AG04450 (cell line): ENCODE measurements at regions not wholly inside any gene's neighbourhood (a gene's known extent, or its start where the extent isn't known, plus 50 kb on each side); places are given as distances from the start of the nearest gene placed in this dataset.

ENCODE experiments used
- CTCF ChIA-PET: fragments of 300-600, 350-600 bp; formaldehyde crosslinking; extraction: SDS; loops from one replicate; lab custom pipeline; 2022; ENCODE audit warnings: antibody characterized with exemption, inconsistent platforms; lab: Charles Lee
- POLR2A ChIA-PET: fragments of 350-600 bp; formaldehyde crosslinking; extraction: SDS; loops from one replicate; lab custom pipeline; 2021; ENCODE audit warnings: antibody characterized with exemption, inconsistent platforms; lab: Yijun Ruan, JAX
- DNase-seq: peaks from one replicate; pipeline ENCODE4 v3.0.0-alpha.2; 2011; ENCODE audit warnings: low read depth, low spot score
- H3K27ac ChIP-seq: one replicate; pipeline ENCODE4 v1.5.1; 2012; ENCODE audit warnings: low read depth, low read length, control low read depth
- H3K27me3 ChIP-seq: one replicate; pipeline ENCODE4 v1.6.0; 2012; ENCODE audit warnings: low read length; ENCODE audit not compliant: control insufficient read depth, insufficient read depth
- H3K4me3 ChIP-seq: 2 replicates; pipeline ENCODE4 v1.5.1; 2011; ENCODE audit warnings: mild to moderate bottlenecking, low read depth, low read length, control low read depth
- H3K9me3 ChIP-seq: 2 replicates; pipeline ENCODE4 v1.5.1; 2012; ENCODE audit warnings: low read length; ENCODE audit not compliant: control insufficient read depth, insufficient read depth
- CTCF ChIP-seq: IDR thresholded peaks from 2 replicates; pipeline ENCODE4 v1.5.1; 2011; ENCODE audit warnings: low read depth, low read length, control low read depth, inconsistent platforms

GRCh38 chr5:163755505-163755904 is 250.1 kb downstream of the MAT2B start:
- Histone ChIP-seq H3K9me3 (no peaks in the 10 kb centered on the region), H3K4me3 (no peak overlapping the region), H3K27ac (no peak overlapping the region), H3K27me3 (no peaks in the 10 kb centered on the region)
- ChIA-PET CTCF (no interaction called here), POLR2A (no interaction called here)
- no peak for DNase-seq
- TF ChIP-seq CTCF: no peak

- ChIA-PET CTCF (no interaction called here), POLR2A (no interaction called here)
- TF ChIP-seq CTCF: no peak
- Histone ChIP-seq H3K4me3 (no peak overlapping the region), H3K9me3 (no peaks in the 10 kb centered on the region), H3K27me3 (no peaks in the 10 kb centered on the region), H3K27ac (no peak overlapping the region)
- DNase-seq: no peak
Observed at GRCh38 chr5:163756170-163756569, 250.8 kb downstream of the MAT2B start.

- no peaks in the 10 kb centered on the region for H3K27me3 ChIP-seq
- ChIA-PET POLR2A (no interaction called here), CTCF (interaction anchor here (1.1 kb wide), 1 partner anchor 15 kb away, joined by 3 read pairs; no protein-coding TSS in a partner anchor)
- H3K27ac ChIP-seq: no peak overlapping the region
- no peak for DNase-seq
- TF ChIP-seq CTCF: no peak
- no peaks in the 10 kb centered on the region for H3K9me3 ChIP-seq
- H3K4me3 ChIP-seq: no peak overlapping the region
Observed at GRCh38 chr5:163757344-163757743, 251.9 kb downstream of the MAT2B start.

- H3K27ac ChIP-seq: no peak overlapping the region
- no peak for TF ChIP-seq CTCF
- H3K27me3 ChIP-seq: no peaks in the 10 kb centered on the region
- H3K9me3 ChIP-seq: no peaks in the 10 kb centered on the region
- no peak for DNase-seq
- H3K4me3 ChIP-seq: no peak overlapping the region
- POLR2A ChIA-PET: no interaction called here
- CTCF ChIA-PET: interaction anchor here (1.1 kb wide), 1 partner anchor 16 kb away, joined by 3 read pairs; no protein-coding TSS in a partner anchor
Observed at GRCh38 chr5:163758283-163758711, 252.9 kb downstream of the MAT2B start.

- Histone ChIP-seq H3K27me3 (no peaks in the 10 kb centered on the region), H3K27ac (no peak overlapping the region), H3K4me3 (no peak overlapping the region), H3K9me3 (no peaks in the 10 kb centered on the region)
- DNase-seq: no peak
- TF ChIP-seq CTCF: no peak
- CTCF ChIA-PET: no interaction called here
- POLR2A ChIA-PET: interaction anchor here (0.6 kb wide), 1 partner anchor 17 kb away, joined by 3 read pairs; no protein-coding TSS in a partner anchor
Observed at GRCh38 chr5:163759000-163759704, 253.7 kb downstream of the MAT2B start.
